ENCODE measurements at regions not wholly inside any gene's neighbourhood (a gene's known extent, or its start where the extent isn't known, plus 50 kb on each side); places are given as distances from the start of the nearest gene placed in this dataset.

- no peak for TF ChIP-seq TAF1 (IDR thresholded peaks at IDR 0.05; ENCODE audit: low read depth)
- TF ChIP-seq SMC3 (conservative IDR thresholded peaks at IDR 0.05; ENCODE audit: poor library complexity), result no peak
- no peak for TF ChIP-seq EP300 (conservative IDR thresholded peaks at IDR 0.05; ENCODE audit: poor library complexity, severe bottlenecking)
- no peak for TF ChIP-seq RAD21 (conservative IDR thresholded peaks at IDR 0.05)
- no peak for TF ChIP-seq POLR2AphosphoS5 (IDR thresholded peaks at IDR 0.05)
- no peak for TF ChIP-seq REST (IDR thresholded peaks at IDR 0.05; ENCODE audit: borderline replicate concordance)
- H3K9ac ChIP-seq (ENCODE audit: low read length), result no peak overlapping the region
- no peaks in the 10 kb centered on the region for H4K20me1 ChIP-seq (ENCODE audit: insufficient read depth)
- H3K27ac ChIP-seq (ENCODE audit: low read length), result no peak overlapping the region
- H3K4me2 ChIP-seq (ENCODE audit: low read length), result no peak overlapping the region
- no peaks in the 10 kb centered on the region for H3K79me2 ChIP-seq (replicated peaks; ENCODE audit: insufficient read depth, low read length)
- no peak overlapping the region for H3K4me3 ChIP-seq (ENCODE audit: low read length)
- H3K9me3 ChIP-seq (ENCODE audit: low read length), result no peaks in the 10 kb centered on the region
- H3K27me3 ChIP-seq (ENCODE audit: insufficient read depth, low read depth, low read length), result no peaks in the 10 kb centered on the region
- H3K36me3 ChIP-seq (ENCODE audit: insufficient read depth, low read length), result no peaks in the 10 kb centered on the region
- H3K9me2 ChIP-seq (ENCODE audit: insufficient read depth, low read length), result no peaks in the 10 kb centered on the region
- H3F3A ChIP-seq (ENCODE audit: insufficient read depth, low read length, poor library complexity, severe bottlenecking), result no peaks in the 10 kb centered on the region
- H2AFZ ChIP-seq (ENCODE audit: low read depth, low read length), result no peak overlapping the region
These were observed 162.4 kb downstream of the NSUN3 start for GRCh38 chr3:94225148-94225865.

- H2AFZ ChIP-seq (ENCODE audit: low read depth, low read length), result no peak overlapping the region
- H3K4me3 ChIP-seq (ENCODE audit: low read length), result no peak overlapping the region
- H3K4me2 ChIP-seq (ENCODE audit: low read length), result no peak overlapping the region
- no peak for TF ChIP-seq EP300 (conservative IDR thresholded peaks at IDR 0.05; ENCODE audit: poor library complexity, severe bottlenecking)
- no peak for TF ChIP-seq POLR2AphosphoS5 (IDR thresholded peaks at IDR 0.05)
- no peak for TF ChIP-seq REST (IDR thresholded peaks at IDR 0.05; ENCODE audit: borderline replicate concordance)
- no peak for TF ChIP-seq SMC3 (conservative IDR thresholded peaks at IDR 0.05; ENCODE audit: poor library complexity)
- TF ChIP-seq CTCF (IDR thresholded peaks at IDR 0.05; ENCODE audit: poor library complexity, severe bottlenecking), result no peak
- no peak for TF ChIP-seq MXI1 (conservative IDR thresholded peaks at IDR 0.05; ENCODE audit: poor library complexity, severe bottlenecking)
- TF ChIP-seq EZH2 (IDR thresholded peaks at IDR 0.05; ENCODE audit: borderline replicate concordance, insufficient read depth, low read length, poor library complexity, severe bottlenecking), result no peak
- no peak for TF ChIP-seq TAF1 (IDR thresholded peaks at IDR 0.05; ENCODE audit: low read depth)
- no peak for TF ChIP-seq RAD21 (conservative IDR thresholded peaks at IDR 0.05)
- no peaks in the 10 kb centered on the region for H3K36me3 ChIP-seq (ENCODE audit: insufficient read depth, low read length)
- no peak overlapping the region for H3K27ac ChIP-seq (ENCODE audit: low read length)
- H4K20me1 ChIP-seq (ENCODE audit: insufficient read depth), result no peaks in the 10 kb centered on the region
- no peaks in the 10 kb centered on the region for H3F3A ChIP-seq (ENCODE audit: insufficient read depth, low read length, poor library complexity, severe bottlenecking)
- no peaks in the 10 kb centered on the region for H3K9me3 ChIP-seq (ENCODE audit: low read length)
- H3K79me2 ChIP-seq (replicated peaks; ENCODE audit: insufficient read depth, low read length), result no peaks in the 10 kb centered on the region
- H3K9me2 ChIP-seq (ENCODE audit: insufficient read depth, low read length), result no peaks in the 10 kb centered on the region
- no peaks in the 10 kb centered on the region for H3K27me3 ChIP-seq (ENCODE audit: insufficient read depth, low read depth, low read length)
- no peak overlapping the region for H3K9ac ChIP-seq (ENCODE audit: low read length)
These were observed 163.2 kb downstream of the NSUN3 start for GRCh38 chr3:94226078-94226477.
